A204.1 (cell line): ENCODE measurements at regions not wholly inside any gene's neighbourhood (a gene's known extent, or its start where the extent isn't known, plus 50 kb on each side); places are given as distances from the start of the nearest gene placed in this dataset.
"Not testable (repeated sequence)": the region's sequence is repeated elsewhere in the genome, so short reads cannot be mapped to it uniquely, and the experiment has no call there.

Source experiments
- FAIRE-seq: peaks from 2 replicates; lab custom pipeline; 2012; peaks lifted over from hg19 to GRCh38; lab: Jason Lieb, UNC

- FAIRE-seq: not testable (repeated sequence)
These were observed 1154.6 kb upstream of the CELF4 start for GRCh38 chr18:38720181-38720580.

- FAIRE-seq: no peak
These were observed 1152.8 kb upstream of the CELF4 start for GRCh38 chr18:38718365-38718901.

- FAIRE-seq: no peak
These were observed 1143.5 kb upstream of the CELF4 start for GRCh38 chr18:38709122-38709521.

- FAIRE-seq: no peak
These were observed 1140.8 kb upstream of the CELF4 start for GRCh38 chr18:38706373-38706772.

GRCh38 chr18:38698088-38698487, 1132.5 kb upstream of the CELF4 start:
- no peak for FAIRE-seq

GRCh38 chr18:38695559-38696280, 1130.1 kb upstream of the CELF4 start:
- no peak for FAIRE-seq

- no peak for FAIRE-seq
These were observed 1127.5 kb upstream of the CELF4 start for GRCh38 chr18:38693104-38693503.

- FAIRE-seq: no peak
These were observed 1125.0 kb upstream of the CELF4 start for GRCh38 chr18:38690626-38691025.

- no peak for FAIRE-seq
These were observed 1122.8 kb upstream of the CELF4 start for GRCh38 chr18:38688416-38688815.

- FAIRE-seq: no peak
These were observed 1104.9 kb upstream of the CELF4 start for GRCh38 chr18:38670486-38670885.

GRCh38 chr18:38664929-38665328, 1099.3 kb upstream of the CELF4 start:
- FAIRE-seq: no peak

GRCh38 chr18:38663682-38664081, 1098.1 kb upstream of the CELF4 start:
- FAIRE-seq: no peak

GRCh38 chr18:38663270-38663669, 1097.7 kb upstream of the CELF4 start:
- no peak for FAIRE-seq

GRCh38 chr18:38654946-38655345, 1089.3 kb upstream of the CELF4 start:
- no peak for FAIRE-seq

GRCh38 chr18:38651736-38652135, 1086.1 kb upstream of the CELF4 start:
- FAIRE-seq: no peak

- no peak for FAIRE-seq
These were observed 1082.6 kb upstream of the CELF4 start for GRCh38 chr18:38648179-38648578.

GRCh38 chr18:38646296-38646695, 1080.7 kb upstream of the CELF4 start:
- FAIRE-seq: no peak

- no peak for FAIRE-seq
These were observed 1079.5 kb upstream of the CELF4 start for GRCh38 chr18:38644875-38645641.

- FAIRE-seq: no peak
These were observed 1077.1 kb upstream of the CELF4 start for GRCh38 chr18:38642711-38643110.

- FAIRE-seq: not testable (repeated sequence)
These were observed 1074.1 kb upstream of the CELF4 start for GRCh38 chr18:38639700-38640099.

GRCh38 chr18:38635709-38636430, 1070.3 kb upstream of the CELF4 start:
- no peak for FAIRE-seq

- no peak for FAIRE-seq
These were observed 1068.5 kb upstream of the CELF4 start for GRCh38 chr18:38634117-38634516.

GRCh38 chr18:38633333-38633732, 1067.7 kb upstream of the CELF4 start:
- no peak for FAIRE-seq
